Superior temporal gyrus (tissue), 1 donor: ENCODE measurements at regions not wholly inside any gene's neighbourhood (a gene's known extent, or its start where the extent isn't known, plus 50 kb on each side); places are given as distances from the start of the nearest gene placed in this dataset.
"Not testable (repeated sequence)": the region's sequence is repeated elsewhere in the genome, so short reads cannot be mapped to it uniquely, and the experiment has no call there.

ENCODE experiments used
- DNase-seq: peaks from one replicate; pipeline ENCODE4 v3.0.0-alpha.2; 2016; ENCODE audit errors: extremely low spot score

DNA sequence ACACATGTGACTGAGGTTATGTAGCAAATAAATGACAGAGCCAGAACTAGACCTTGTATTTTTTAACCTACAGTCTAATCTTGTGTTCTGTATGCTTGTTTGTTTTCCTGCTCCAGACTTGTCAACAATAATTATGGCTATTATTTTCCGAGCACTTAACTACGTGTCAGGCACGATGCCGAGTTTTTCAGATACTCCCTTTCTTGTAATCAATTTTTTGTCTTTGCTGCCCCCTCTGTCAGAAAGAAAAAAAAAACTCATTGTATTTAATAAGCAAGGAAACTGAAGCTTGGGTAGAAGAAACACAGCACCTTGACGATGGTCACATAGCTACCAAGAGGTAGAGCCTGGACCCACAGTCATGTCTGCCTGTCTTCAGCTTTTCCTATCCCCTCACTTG, 95.7 kb upstream of the TRIM77 start:
- DNase-seq: peak; percentile 75

DNA sequence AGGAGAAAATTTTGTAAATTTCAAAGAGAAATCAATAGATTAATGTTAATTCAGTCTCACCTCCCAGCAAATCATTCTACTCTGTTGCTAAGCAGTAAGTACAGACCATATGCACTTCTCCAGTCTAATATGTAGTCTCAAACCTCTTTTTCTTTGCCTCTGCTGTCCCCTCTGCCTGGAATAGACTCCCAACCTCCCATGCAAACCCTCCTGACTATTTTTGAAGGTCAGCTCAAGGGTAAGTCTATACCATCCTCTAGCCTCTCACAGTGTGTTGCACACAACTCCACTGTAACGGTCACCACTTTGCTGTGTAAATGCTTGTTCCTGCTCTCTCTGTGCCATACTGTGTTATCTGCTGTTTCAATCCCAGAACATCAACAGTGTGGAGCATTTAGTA, 94.5 kb upstream of the TRIM77 start:
- not testable (repeated sequence) for DNase-seq

DNA sequence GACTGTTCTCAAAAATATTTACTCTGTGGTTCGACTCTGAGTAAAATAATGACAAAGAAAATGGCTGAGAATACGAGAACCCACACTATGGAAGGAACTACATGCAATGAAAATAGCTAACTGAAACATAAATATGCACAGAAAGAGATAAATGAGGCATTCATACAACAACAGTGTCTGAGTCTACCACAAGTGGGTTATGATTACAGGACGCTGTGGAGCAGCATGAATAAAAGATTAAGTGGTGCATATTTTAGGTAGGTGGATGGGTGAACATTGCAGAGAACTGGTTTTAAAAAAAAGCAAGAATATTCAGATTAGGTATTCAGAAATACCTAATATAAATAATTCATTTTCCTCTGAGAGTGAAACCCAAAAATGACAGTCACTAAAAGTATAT, 93.9 kb upstream of the TRIM77 start:
- not testable (repeated sequence) for DNase-seq

DNA sequence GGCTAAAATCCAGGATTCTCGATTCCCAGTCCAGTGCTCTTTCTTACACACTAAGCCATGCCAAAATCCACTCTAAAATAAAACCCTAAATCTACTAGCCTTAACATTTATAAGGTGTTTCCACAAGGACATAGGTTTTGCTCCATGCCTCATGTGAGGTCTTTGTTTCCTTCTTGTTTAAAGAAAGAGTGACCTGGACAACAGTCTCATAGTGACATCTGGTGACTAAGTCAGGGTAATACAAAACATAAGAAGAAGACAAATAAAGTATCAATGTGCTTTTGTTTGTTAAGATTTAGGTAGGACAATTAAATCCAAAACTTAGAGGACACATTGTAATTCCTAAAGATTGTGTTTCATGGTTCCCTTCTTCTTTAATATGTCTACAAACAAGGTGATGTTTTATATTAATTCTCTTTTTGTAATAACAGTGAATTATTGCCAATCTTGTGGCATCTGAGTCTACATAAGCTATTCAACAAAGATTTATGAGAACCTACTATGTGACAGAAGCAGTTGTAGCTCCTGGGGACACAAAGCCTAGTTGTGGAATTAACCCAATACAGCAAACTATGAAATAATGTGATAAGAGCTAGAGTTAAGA, 93.0 kb upstream of the TRIM77 start:
- peak; percentile 48 for DNase-seq

DNA sequence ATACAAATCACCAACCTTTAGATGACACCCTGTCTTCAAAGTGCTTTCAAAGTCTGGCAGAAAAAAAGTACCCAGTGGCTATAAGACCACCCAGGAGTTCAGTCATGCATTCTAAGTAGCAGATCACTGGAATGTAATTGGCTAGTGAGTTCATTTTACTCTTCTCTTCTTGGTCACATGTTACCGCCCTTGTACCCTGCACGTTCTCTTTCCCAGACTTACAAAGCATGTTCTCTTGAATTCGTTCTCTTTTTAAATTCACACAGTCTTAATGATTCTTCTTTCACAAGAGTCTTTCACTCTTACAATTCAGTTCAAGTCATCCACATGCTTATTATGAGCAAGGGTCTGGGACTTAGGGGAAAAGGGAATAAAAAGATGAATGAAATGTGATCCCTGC, 89.4 kb upstream of the TRIM77 start:
- DNase-seq: not testable (repeated sequence)

DNA sequence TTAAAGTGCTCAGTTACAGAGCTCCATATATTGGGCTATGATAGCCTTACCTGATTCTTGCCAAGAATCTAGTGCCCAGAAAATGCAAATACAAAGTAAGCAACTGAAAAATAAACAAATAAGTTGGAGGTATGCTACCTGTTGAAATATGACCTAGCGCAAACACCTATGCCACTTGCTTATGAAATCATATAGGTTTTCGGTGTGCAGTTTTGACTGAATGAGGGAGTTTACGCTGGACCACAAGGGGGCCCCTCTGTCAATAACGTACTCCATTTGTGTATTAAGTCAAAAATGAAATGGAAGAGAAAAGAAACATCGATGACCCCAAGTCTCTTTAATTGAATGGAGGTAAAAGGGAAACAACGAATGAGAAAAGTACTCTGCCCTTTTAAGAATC, 84.9 kb upstream of the TRIM77 start:
- no peak for DNase-seq

DNA sequence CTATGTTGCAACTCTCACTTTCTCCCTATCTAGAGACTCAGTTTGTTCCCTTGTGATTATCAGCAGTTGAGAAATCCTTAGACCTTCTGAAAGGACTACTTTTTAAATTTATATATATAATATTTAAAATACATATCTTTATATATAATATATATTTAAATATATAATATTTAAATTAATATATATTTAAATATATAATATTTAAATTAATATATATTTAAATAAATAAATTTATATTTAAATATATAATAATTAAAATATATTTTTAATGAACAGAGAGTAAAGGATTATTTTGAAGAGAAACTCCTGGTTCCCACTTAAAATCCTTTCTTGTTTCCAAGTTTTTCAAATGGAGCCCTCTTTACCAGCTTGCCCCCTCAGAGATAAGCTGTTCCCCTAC, 83.7 kb upstream of the TRIM77 start:
- no peak for DNase-seq

DNA sequence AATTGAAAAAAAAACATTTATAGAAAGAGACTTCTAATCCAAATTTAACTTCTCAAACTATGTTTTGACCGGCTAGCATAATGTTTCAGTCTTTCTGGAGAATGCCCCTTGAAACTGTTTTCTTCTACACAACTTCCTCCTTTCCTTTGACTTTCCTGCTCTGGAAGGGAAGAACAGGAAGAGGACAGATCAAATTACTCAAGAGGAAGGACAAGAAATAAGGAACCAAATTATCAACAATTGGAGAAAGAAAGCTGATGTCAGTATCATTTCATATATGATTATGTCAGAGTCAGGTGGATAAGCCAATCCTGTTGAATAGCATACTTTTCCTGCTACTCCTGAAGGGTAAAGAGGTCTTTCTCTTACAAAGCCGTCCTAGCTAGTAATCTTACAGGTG, 83.2 kb upstream of the TRIM77 start:
- not testable (repeated sequence) for DNase-seq

DNA sequence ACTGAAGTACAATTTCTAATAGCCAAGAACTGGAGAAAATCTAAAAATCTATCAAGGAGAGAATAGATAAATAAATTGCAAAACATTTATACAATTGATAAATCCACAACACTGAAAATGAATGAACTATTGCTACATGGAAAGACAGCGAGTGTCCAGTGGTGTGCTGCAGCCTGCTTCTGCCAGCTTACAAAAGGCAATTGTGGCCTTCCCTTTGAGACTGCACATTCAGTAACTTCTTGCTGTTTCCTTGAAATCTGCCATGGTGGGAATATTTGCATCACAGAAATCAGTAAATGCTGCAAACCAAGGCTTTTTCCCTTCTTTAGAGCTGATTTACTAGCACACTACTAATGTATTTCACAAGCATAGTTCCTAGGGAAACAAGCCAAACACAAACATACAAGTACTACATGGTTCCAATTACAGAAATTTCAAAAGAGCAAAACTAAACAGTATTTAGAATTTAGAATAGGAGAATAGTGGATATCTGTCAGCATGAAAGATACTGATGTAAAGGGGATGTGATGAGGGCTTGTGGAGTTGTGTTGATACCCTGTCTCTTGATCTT, 76.9 kb upstream of the TRIM77 start:
- DNase-seq: peak; percentile 77

DNA sequence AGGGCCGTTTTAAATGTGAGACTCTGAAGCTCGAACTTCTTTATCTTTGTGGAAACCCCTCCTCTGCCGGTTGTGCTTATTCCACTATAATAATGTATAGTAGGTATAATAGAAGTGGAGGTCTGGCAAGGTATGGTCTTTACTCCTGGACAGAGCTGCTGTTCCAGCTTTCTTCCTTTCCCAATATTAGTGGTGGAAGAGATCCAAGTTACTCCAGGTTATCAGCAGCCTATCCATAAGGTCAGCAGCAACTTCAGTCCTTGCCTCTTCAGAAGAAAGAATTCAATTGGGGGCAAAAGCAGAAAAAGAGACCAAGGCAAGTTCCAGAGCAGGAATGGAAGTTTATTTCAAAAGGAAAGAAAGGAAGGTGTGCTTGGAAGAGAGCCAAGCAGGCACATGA, 69.3 kb upstream of the TRIM77 start:
- DNase-seq: not testable (repeated sequence)

DNA sequence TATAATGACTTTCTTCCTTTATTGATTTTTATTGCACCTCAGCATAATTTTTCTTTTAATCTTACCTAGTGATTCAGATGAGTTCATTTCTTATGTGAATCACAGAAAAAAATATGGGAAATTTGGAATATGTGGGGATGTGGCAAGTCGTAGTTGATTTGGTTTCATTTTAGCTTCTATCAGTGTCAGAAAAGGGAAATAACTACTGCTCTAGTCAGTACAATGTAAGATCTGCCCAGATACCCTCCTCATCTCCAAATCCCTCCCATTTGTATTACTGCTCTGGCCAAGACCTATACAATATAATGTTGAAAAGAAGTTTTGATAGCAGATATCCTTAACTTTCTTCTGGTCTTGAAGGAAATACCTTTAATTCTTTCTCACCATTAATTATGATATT, 61.9 kb upstream of the TRIM77 start:
- not testable (repeated sequence) for DNase-seq

DNA sequence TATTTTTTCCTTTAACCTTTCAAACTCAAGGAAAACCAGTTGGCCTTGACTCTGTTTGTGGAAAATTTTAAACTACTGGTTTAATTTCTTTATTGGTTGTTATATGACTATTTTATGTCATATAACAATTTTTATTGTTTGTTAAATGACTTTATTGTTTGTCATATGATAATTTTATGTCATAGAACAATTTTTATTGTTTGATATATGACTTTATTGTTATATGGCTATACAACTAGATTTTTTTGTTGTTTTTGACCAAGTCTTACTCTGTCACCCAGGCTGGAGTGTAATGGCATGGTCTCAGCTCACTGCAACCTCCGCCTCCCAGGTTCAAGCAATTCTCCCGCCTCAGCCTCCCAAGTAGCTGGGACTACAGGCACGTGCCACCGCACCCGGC, 61.1 kb upstream of the TRIM77 start:
- DNase-seq: not testable (repeated sequence)

DNA sequence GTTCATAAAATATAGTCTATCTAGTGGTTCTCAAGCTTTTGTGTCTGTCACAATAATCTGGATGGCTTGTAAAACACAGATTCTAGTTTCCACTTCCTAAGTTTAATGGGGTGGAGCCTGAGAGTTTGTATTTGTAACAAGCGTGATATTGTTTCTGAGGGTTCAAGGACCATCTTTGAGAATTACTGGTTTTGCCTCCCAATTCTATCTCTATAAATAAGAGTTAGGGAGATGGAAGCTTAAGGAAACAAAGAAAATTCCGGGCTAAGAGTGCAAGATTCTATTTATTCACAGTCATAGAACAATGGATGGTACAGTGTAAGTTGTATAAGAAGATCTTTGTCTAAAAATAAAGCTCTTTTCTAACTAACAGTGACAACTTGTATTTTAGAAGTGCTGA, 55.4 kb upstream of the TRIM77 start:
- peak; percentile 75 for DNase-seq

DNA sequence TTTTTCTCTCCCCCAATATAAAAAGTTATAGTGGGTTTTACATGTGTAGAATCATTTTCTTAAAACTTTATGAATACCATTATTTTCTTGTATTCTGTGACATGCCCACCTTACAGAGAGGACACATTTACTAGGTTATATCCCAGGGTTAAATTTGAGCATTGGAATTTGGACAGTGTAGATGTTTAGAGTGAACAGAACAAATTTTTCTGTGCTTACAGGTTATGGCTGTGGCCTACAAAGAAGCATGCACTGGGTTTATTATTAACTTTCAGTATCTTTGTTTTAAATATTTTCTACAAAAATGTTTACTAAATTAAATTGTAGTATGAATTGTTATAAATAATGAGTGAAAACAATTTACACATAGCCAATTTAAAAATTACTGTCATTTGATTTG, 51.3 kb upstream of the TRIM77 start:
- DNase-seq: not testable (repeated sequence)

DNA sequence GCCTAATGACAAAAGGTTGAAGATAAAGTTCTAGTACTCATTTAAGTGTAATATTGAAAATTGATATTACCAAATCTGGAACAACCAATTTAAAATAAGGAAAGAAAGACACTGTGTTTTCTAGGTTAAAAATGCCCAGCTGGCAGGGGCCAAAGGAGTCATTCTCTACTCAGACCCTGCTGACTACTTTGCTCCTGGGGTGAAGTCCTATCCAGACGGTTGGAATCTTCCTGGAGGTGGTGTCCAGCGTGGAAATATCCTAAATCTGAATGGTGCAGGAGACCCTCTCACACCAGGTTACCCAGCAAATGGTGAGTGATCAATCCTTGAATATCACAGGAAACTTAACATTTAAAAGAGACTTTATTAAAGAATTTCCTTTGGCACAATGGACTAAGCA, 50.7 kb upstream of the TRIM77 start:
- not testable (repeated sequence) for DNase-seq

DNA sequence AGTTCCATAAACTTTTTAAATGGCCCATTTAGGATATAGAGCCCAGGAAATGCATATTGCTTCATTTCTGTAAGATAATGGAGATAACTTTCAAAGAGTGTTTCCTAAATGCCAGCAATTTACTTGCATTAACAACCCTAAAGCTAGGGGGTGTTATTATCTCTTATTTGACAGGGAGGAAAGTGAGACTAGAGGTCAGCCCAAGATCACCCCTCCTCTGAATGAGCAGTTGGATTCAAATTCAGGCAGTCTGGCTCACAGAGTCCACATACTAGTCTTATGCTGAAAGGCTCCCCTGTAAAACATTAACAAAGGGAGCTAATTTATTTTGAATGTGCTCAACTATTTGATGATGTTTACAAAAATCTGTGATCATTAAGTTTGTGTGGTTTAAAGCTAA, 49.9 kb upstream of the TRIM77 start:
- no peak for DNase-seq
